DND-41 (cell line): ENCODE measurements at regions not wholly inside any gene's neighbourhood (a gene's known extent, or its start where the extent isn't known, plus 50 kb on each side); places are given as distances from the start of the nearest gene placed in this dataset.

Experiments
- ATAC-seq: fragments of 200-7000 bp; cut with Tn5 transposase; 3 replicates; pipeline ENCODE4 v1.9.1; 2021; ENCODE audit warnings: low read depth; ENCODE audit not compliant: insufficient read depth
- DNase-seq: peaks from one replicate; pipeline ENCODE4 v3.0.0-alpha.2; 2020
- H2AFZ ChIP-seq: 2 replicates; pipeline ENCODE4 v1.6.0; 2012; ENCODE audit warnings: low read depth, low read length
- H3K27ac ChIP-seq: 2 replicates; pipeline ENCODE4 v1.5.1; 2012; ENCODE audit warnings: low read length, inconsistent platforms
- H3K27me3 ChIP-seq: fragments of 200-600 bp; sonication (generic); 2 replicates; pipeline ENCODE4 v1.6.0; 2012; ENCODE audit warnings: low read length, mild to moderate bottlenecking, inconsistent platforms; ENCODE audit not compliant: insufficient read depth, poor library complexity
- H3K36me3 ChIP-seq: 2 replicates; pipeline ENCODE4 v1.5.1; 2012; ENCODE audit warnings: low read length, inconsistent platforms; ENCODE audit not compliant: insufficient read depth
- H3K4me1 ChIP-seq: 2 replicates; pipeline ENCODE4 v1.5.1; 2012; ENCODE audit warnings: mild to moderate bottlenecking, low read length; ENCODE audit not compliant: insufficient read depth
- H3K4me2 ChIP-seq: 2 replicates; pipeline ENCODE4 v1.6.0; 2012; ENCODE audit warnings: mild to moderate bottlenecking, moderate library complexity, low read length, inconsistent platforms; ENCODE audit not compliant: insufficient read depth
- H3K4me3 ChIP-seq, 2 experiments: fragments of 200-600 bp in 1 of 2; shearing (Covaris generic) in 1 of 2; 2 replicates each; pipeline ENCODE4 v1.5.1; 2012 to 2016; ENCODE audit warnings: inconsistent platforms in 2 of 2, low read length in 2 of 2, mild to moderate bottlenecking in 2 of 2, low read depth in 1 of 2, moderate library complexity in 1 of 2
- H3K79me2 ChIP-seq: 2 replicates; pipeline ENCODE4 v1.6.0; 2012; ENCODE audit warnings: low read length, inconsistent platforms; ENCODE audit not compliant: insufficient read depth
- H3K9ac ChIP-seq: 2 replicates; pipeline ENCODE4 v1.6.0; 2012; ENCODE audit warnings: low read depth, mild to moderate bottlenecking, inconsistent platforms, low read length, moderate library complexity
- H3K9me3 ChIP-seq: 2 replicates; pipeline ENCODE4 v1.5.1; 2012; ENCODE audit warnings: low read length, moderate library complexity, mild to moderate bottlenecking, inconsistent platforms; ENCODE audit not compliant: insufficient read depth, severe bottlenecking
- H4K20me1 ChIP-seq: 2 replicates; pipeline ENCODE4 v1.6.0; 2012; ENCODE audit warnings: low read length; ENCODE audit not compliant: insufficient read depth
- CTCF ChIP-seq: IDR thresholded peaks from 2 replicates; pipeline ENCODE4 v1.5.1; 2012; ENCODE audit warnings: borderline replicate concordance, low read length, moderate library complexity, mild to moderate bottlenecking; ENCODE audit not compliant: poor library complexity, severe bottlenecking; ENCODE audit errors: extremely low read depth
- EZH2 ChIP-seq: IDR thresholded peaks from 3 replicates; pipeline ENCODE4 v1.6.1; 2012; ENCODE audit warnings: borderline replicate concordance, low read depth, mild to moderate bottlenecking, moderate library complexity, low read length, inconsistent platforms; ENCODE audit not compliant: severe bottlenecking

- H3K9ac ChIP-seq, result no peak overlapping the region
- no peak for DNase-seq
- H3K27me3 ChIP-seq, result no peaks in the 10 kb centered on the region
- H2AFZ ChIP-seq, result no peak overlapping the region
- H3K79me2 ChIP-seq, result no peaks in the 10 kb centered on the region
- H3K36me3 ChIP-seq, result no peaks in the 10 kb centered on the region
- no peak overlapping the region for H3K4me2 ChIP-seq
- H3K4me3 ChIP-seq, result no peak overlapping the region
- H4K20me1 ChIP-seq, result no peaks in the 10 kb centered on the region
- no peak for TF ChIP-seq CTCF
- TF ChIP-seq EZH2, result no peak
- H3K27ac ChIP-seq, result no peak overlapping the region
- ATAC-seq, result no peak
- no peaks in the 10 kb centered on the region for H3K4me1 ChIP-seq
- H3K9me3 ChIP-seq, result peaks cover 4% of the 10 kb centered on the region
Measured at GRCh38 chr11:116394022-116394421, 378.8 kb downstream of the BUD13 start.

GRCh38 chr11:116390963-116391362, 381.8 kb downstream of the BUD13 start:
- TF ChIP-seq EZH2, result no peak
- TF ChIP-seq CTCF, result no peak
- Histone ChIP-seq H3K27me3 (peaks cover 3% of the 10 kb centered on the region), H3K9ac (no peak overlapping the region), H3K36me3 (no peaks in the 10 kb centered on the region), H3K27ac (no peak overlapping the region), H3K4me2 (no peak overlapping the region), H3K9me3 (peaks cover 4% of the 10 kb centered on the region), H2AFZ (no peak overlapping the region), H3K4me3 (no peak overlapping the region), H3K4me1 (no peaks in the 10 kb centered on the region), H3K79me2 (no peaks in the 10 kb centered on the region), H4K20me1 (no peaks in the 10 kb centered on the region)
- ATAC-seq (no peak), DNase-seq (no peak)

GRCh38 chr11:116388146-116388545, 384.6 kb downstream of the BUD13 start:
- no peak overlapping the region for H3K4me3 ChIP-seq
- no peak overlapping the region for H3K27ac ChIP-seq
- no peaks in the 10 kb centered on the region for H3K36me3 ChIP-seq
- H3K4me2 ChIP-seq, result no peak overlapping the region
- H3K9ac ChIP-seq, result no peak overlapping the region
- ATAC-seq (no peak), DNase-seq (no peak)
- H3K9me3 ChIP-seq, result no peaks in the 10 kb centered on the region
- no peaks in the 10 kb centered on the region for H3K79me2 ChIP-seq
- no peak overlapping the region for H2AFZ ChIP-seq
- no peaks in the 10 kb centered on the region for H3K4me1 ChIP-seq
- TF ChIP-seq CTCF (no peak), EZH2 (no peak)
- H3K27me3 ChIP-seq, result peaks cover 3% of the 10 kb centered on the region
- no peaks in the 10 kb centered on the region for H4K20me1 ChIP-seq

- no peaks in the 10 kb centered on the region for H3K36me3 ChIP-seq
- no peak overlapping the region for H2AFZ ChIP-seq
- H3K27ac ChIP-seq, result no peak overlapping the region
- H3K4me1 ChIP-seq, result no peaks in the 10 kb centered on the region
- no peak overlapping the region for H3K4me3 ChIP-seq
- no peak overlapping the region for H3K4me2 ChIP-seq
- TF ChIP-seq CTCF, result no peak
- no peak for TF ChIP-seq EZH2
- ATAC-seq, result no peak
- DNase-seq, result no peak
- no peak overlapping the region for H3K9ac ChIP-seq
- peaks cover 3% of the 10 kb centered on the region for H3K27me3 ChIP-seq
- H4K20me1 ChIP-seq, result no peaks in the 10 kb centered on the region
- no peaks in the 10 kb centered on the region for H3K9me3 ChIP-seq
- no peaks in the 10 kb centered on the region for H3K79me2 ChIP-seq
Measured at GRCh38 chr11:116387641-116388040, 385.1 kb downstream of the BUD13 start.
